PFSK-1 (cell line): ENCODE measurements at regions not wholly inside any gene's neighbourhood (a gene's known extent, or its start where the extent isn't known, plus 50 kb on each side); places are given as distances from the start of the nearest gene placed in this dataset.

Experiments
- FOXP2 ChIP-seq: optimal IDR thresholded peaks from 2 replicates; pipeline ENCODE3; 2011; ENCODE audit warnings: borderline replicate concordance, control low read depth, inconsistent platforms; ENCODE audit not compliant: insufficient read depth; ENCODE audit errors: extremely low read length, extremely low read depth
- POLR2AphosphoS5 ChIP-seq: IDR thresholded peaks from 2 replicates; pipeline ENCODE4 v1.6.1; 2012; ENCODE audit warnings: low read depth, mild to moderate bottlenecking, control low read depth, low read length, moderate library complexity
- REST ChIP-seq, 2 experiments: IDR thresholded peaks; 2 replicates each; pipeline versions ENCODE4 v1.6.1 to v1.8.0; 2011 to 2012; ENCODE audit warnings: low read depth in 2 of 2, low read length in 2 of 2, control low read depth in 1 of 2, inconsistent platforms in 1 of 2, mild to moderate bottlenecking in 1 of 2, moderate library complexity in 1 of 2; ENCODE audit not compliant: insufficient read depth in 1 of 2
- SIN3A ChIP-seq: IDR thresholded peaks from 2 replicates; pipeline ENCODE4 v1.6.1; 2012; ENCODE audit warnings: mild to moderate bottlenecking, low read length, moderate library complexity, borderline replicate concordance; ENCODE audit not compliant: insufficient read depth
- TAF1 ChIP-seq: IDR thresholded peaks from 2 replicates; pipeline ENCODE4 v1.6.1; 2012; ENCODE audit warnings: low read length, control low read depth, borderline replicate concordance; ENCODE audit not compliant: insufficient read depth

GRCh38 chr1:69082312-69082711 lies 485.4 kb upstream of the LRRC7 start:
- no peak for TF ChIP-seq REST (IDR thresholded peaks at IDR 0.05; ENCODE audit: insufficient read depth in 1 of 2, low read depth in 2 of 2, low read length in 2 of 2)

GRCh38 chr1:69086148-69086547 lies 481.6 kb upstream of the LRRC7 start:
- TF ChIP-seq FOXP2 (no peak), REST (IDR thresholded peaks at IDR 0.05; ENCODE audit: insufficient read depth in 1 of 2, low read depth in 2 of 2, low read length in 2 of 2) (no peak), POLR2AphosphoS5 (no peak), TAF1 (no peak), SIN3A (no peak)

GRCh38 chr1:69088571-69088970 lies 479.2 kb upstream of the LRRC7 start:
- TF ChIP-seq TAF1 = no peak
- no peak for TF ChIP-seq REST (IDR thresholded peaks at IDR 0.05; ENCODE audit: insufficient read depth in 1 of 2, low read depth in 2 of 2, low read length in 2 of 2)
- no peak for TF ChIP-seq POLR2AphosphoS5

GRCh38 chr1:69090170-69090569 lies 477.6 kb upstream of the LRRC7 start:
- TF ChIP-seq TAF1 = no peak

- TF ChIP-seq FOXP2 = no peak
- no peak for TF ChIP-seq SIN3A
- no peak for TF ChIP-seq TAF1
- no peak for TF ChIP-seq POLR2AphosphoS5
- no peak for TF ChIP-seq REST (IDR thresholded peaks at IDR 0.05; ENCODE audit: insufficient read depth in 1 of 2, low read depth in 2 of 2, low read length in 2 of 2)
These were observed 477.0 kb upstream of the LRRC7 start for GRCh38 chr1:69090752-69091151.

- no peak for TF ChIP-seq REST (IDR thresholded peaks at IDR 0.05; ENCODE audit: insufficient read depth in 1 of 2, low read depth in 2 of 2, low read length in 2 of 2)
- TF ChIP-seq FOXP2 = no peak
- no peak for TF ChIP-seq TAF1
- TF ChIP-seq POLR2AphosphoS5 = no peak
- TF ChIP-seq SIN3A = no peak
These were observed 464.5 kb upstream of the LRRC7 start for GRCh38 chr1:69103213-69103612.
